ENCODE measurements at regions not wholly inside any gene's neighbourhood (a gene's known extent, or its start where the extent isn't known, plus 50 kb on each side); places are given as distances from the start of the nearest gene placed in this dataset.

DNA sequence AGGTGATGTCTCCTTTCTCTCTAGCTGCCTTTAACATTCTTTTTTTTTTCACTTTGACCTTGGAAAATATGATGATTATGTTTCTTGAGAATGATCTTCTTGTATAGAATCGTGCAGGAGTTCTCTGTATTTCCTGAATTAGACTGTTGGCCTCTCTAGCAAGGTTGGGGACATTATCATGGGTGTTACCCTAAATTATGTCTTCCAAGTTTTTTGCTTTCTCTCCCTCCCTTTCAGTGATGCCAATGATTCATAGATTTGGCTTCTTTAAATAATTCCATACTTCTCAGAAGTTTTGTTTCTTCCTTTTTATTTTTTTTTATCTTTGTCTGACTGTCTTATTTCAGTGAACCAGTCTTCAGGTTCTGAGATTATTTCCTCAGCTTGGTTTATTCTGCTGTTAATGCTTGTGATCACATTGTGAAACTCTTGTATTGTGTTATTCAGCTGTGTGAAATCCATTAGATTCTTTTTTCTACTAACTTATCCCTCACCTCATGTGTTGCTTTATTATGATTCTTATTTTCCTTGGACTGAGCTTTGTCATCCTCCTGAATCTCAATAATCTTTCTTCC, 268.4 kb upstream of the NRIP1 start:
- DNase-seq = no peak

DNA sequence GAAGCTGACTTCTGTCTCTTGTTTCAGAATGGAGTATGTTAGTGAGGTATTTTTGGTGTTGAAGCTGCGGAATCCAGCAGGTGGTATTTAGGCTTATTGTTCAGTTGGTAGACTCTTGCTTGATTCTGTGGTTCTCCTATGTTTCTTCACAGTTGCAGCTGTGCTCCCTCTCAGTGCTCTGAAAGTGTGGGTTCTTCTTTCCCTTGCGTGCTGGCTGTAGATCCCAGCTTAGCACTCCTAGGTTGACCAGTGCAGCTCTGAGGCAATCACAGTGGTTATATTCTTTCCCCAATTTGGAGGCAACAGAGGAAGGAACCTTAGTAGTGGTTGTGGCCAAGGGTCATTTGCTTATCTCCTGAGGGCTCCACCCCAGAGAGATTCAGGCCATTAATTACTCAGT, 269.2 kb upstream of the NRIP1 start:
- DNase-seq (no peak), ATAC-seq (no peak)
- intact Hi-C loops (cut with micrococcal nuclease) = no loop called here

More for the DNA sequence above, 268.4 kb upstream of the NRIP1 start:
- no peak for ATAC-seq
- intact Hi-C loops (cut with micrococcal nuclease) = no loop called here

DNA sequence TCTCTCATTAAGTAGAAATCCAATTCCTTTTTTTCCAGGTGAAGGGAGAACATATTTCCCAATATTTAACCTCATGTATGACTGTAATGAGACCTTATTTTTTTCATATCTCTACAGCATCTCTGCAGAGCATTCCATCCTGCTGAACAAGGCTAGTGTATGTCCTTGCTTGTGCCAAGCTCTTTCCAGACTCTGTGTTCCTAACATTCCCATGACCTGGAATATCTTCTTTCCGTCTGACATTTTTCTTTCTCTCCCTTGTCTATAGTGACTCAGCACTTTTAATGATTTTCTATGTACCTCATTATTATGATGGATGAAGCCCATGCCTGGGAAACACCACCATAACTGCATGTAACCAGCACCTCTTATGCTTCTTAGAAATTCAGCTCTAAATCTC, 278.3 kb upstream of the NRIP1 start:
- ATAC-seq (no peak), DNase-seq (no peak)
- intact Hi-C loops (cut with micrococcal nuclease) = no loop called here

DNA sequence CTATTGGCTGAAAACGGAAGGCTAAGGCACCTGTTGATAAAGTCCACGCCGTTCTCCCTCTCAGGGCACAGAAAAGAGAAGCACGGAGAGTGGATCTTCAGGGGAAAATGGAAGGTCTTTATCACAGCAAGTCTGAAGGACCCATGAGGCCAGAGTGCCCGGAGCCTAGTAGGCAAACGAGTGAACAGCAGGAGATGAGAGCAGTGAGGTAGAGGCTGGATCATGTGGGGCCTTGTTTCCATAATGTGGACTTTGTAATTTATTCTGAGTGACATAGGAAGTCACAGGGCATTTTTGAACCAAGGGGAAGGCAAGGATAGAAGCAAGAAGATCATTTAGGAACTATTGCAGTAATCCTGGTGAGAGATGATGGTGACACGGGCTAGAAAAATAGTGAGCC, 287.2 kb upstream of the NRIP1 start:
- ATAC-seq (no peak), DNase-seq (no peak)
- intact Hi-C loops (cut with micrococcal nuclease) = no loop called here

DNA sequence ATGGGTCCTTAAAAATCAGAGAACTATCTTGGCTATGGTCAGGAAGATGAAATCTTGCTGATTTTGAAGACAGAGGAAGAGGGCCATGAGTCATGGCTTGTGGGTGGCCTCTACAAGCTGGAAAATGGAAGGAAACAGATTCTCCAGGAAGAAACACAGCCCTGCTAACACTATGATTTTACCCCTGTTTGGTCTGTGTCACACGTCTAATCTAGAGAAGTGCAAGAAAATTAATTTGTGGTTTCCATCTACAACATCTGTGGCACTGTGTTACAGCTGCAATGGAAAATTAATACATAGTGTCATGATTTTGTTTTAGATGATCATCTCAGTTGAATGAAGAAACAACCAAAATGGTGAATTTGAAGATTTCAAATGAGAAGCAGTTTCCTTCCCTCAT, 288.7 kb upstream of the NRIP1 start:
- intact Hi-C loops (cut with micrococcal nuclease) = no loop called here
- DNase-seq = no peak
- ATAC-seq = no peak

DNA sequence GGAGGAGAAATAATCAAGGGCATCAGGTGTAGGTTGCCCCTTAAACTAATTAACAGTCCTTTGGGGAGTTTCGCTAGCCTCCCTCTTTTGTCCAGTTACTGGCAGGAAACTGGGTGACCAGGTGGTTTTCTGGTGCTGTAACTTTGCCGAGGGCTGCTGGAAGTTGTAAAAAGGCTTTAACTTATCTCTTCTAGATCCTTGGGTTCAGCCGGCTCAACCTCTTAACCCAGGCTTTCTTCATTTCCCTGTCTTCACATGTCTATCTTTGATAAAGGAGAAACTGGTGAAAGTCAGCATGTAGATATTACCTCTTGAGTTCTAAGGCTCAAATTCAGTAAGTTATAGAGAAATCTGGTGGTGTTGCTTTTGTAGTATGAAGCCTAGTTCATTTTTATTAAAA, 289.7 kb upstream of the NRIP1 start:
- intact Hi-C loops (cut with micrococcal nuclease) = no loop called here
- ATAC-seq = no peak
- DNase-seq = no peak

DNA sequence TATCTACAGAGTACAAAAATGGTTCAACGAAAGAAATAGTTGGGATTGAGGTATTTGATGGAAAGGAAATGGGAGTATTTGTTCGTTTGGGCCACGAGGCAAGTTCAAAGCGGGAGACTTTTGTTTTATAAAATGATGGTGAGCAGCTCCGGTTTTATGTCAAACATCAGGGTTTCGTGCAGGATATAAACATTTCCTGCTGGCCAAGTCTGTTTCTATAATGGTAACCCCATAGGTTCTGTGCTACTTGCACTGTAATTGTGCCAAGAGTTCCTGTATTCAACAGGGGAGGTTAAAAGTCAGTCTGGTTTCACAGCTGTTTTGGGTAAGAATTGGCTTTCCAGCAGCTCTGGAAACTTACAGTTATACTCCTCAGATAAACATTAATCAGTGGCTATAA, 290.3 kb upstream of the NRIP1 start:
- no peak for DNase-seq
- ATAC-seq = no peak
- intact Hi-C loops (cut with micrococcal nuclease) = no loop called here

DNA sequence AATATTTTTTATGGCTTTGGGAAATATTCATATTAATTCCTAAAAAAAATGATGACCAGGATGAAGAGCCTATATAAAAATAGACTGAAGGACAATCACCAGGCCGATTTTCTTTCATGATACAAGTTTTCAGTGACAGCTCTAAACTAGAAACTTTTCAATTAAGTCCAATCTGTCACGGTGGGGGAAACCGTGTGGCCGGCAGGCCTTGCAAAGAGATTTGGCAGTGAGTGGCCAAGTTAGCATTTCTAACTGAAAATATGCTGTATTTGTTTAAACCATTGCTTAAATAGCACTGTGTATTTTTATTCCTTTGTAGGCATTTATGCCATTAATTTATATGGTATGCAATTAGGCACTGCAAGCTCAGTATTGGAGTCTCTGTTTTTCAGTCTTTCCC, 294.5 kb upstream of the NRIP1 start:
- intact Hi-C loops (cut with micrococcal nuclease) = no loop called here

DNA sequence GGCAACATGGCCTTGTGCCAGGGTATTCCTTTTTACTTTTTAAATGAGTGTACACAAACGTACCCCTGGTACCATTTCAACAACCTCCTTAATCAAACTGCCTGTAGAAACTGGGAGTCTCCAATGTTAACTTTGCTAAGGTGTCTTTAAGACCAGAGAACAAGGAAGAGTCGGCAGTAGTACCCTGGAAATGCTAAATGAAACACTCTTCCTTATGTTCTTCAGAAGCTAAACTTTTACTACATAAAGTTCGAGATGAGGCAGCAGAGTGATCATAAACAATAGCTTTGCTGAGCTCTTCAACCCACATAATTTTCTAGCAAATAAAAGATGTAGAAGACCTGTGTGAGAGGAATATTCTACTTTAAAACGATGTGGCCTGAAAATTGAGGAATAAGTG, 297.7 kb upstream of the NRIP1 start:
- intact Hi-C loops (cut with micrococcal nuclease) = no loop called here
- DNase-seq (no peak), ATAC-seq (no peak)

More for the DNA sequence above, 294.5 kb upstream of the NRIP1 start:
- no peak for ATAC-seq
- no peak for DNase-seq

DNA sequence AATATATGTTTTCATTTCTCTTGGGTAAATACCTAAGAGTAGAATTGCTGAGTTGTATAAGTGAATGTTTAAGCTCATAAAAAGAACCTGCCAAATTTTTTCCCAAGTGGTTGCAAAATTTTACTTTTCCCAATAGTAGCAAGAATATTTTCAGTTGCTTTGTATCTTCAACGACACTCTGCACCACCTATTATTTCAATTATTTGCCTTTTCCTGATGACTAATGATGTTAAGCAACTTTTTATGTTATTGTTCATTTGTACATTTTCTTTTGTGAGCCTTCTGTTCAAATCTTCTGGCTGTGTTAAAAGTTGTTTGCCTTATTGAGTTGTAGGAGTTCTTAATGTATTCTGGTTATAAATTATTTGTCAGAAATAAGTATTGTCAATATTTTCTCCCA, 299.1 kb upstream of the NRIP1 start:
- intact Hi-C loops (cut with micrococcal nuclease) = no loop called here
- ATAC-seq (no peak), DNase-seq (no peak)

DNA sequence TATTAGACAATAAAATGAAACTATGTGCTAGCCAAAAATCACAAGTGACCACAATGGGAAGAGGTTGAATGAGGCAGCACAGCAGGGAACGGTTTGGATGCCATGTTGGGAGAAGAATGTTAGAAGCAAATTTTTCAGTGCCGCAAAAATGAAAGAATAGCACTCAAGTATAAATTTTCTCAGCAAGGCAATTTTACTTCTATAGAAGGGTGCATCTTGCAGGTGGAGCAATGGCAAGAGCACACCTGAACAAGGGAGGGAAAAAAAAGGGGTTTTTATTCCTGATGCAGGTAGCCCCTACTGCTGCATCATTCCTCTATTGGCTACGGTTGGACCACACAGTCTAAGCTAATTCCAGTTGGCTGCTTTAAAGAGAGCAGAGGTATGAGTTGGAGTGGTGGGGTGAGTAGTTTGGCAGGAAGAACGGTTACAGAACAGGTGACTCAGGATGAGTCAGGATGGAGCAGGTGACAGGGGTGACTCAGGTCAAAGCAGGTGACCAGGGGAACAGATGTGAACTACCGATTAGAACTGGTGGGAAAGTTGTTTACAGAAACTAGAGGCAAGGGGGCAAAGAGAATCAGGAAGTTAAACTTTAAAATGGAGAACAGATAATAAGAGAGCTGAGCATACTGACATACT, 301.1 kb upstream of the NRIP1 start:
- no peak for ATAC-seq
- intact Hi-C loops (cut with micrococcal nuclease) = no loop called here
- DNase-seq = no peak

DNA sequence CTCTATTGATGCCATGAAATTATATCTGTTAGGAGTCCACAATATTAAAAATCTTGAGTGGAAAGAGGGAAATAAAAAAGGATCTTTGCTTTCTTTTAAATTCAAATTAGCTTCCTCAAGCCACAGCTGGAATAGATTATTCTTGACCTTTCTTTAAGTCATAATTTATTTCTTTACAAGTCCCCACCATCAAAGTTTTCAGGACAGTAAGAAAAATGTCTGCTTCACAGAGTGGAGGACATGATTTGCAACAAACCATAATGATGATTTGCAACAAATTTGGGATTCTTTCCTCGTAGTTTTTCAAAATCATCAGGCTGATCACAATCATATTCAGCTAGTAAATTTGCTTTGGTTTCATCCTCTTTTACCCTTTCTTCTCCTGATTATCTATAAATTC, 301.8 kb upstream of the NRIP1 start:
- ATAC-seq = no peak
- DNase-seq = no peak
- intact Hi-C loops (cut with micrococcal nuclease) = no loop called here

DNA sequence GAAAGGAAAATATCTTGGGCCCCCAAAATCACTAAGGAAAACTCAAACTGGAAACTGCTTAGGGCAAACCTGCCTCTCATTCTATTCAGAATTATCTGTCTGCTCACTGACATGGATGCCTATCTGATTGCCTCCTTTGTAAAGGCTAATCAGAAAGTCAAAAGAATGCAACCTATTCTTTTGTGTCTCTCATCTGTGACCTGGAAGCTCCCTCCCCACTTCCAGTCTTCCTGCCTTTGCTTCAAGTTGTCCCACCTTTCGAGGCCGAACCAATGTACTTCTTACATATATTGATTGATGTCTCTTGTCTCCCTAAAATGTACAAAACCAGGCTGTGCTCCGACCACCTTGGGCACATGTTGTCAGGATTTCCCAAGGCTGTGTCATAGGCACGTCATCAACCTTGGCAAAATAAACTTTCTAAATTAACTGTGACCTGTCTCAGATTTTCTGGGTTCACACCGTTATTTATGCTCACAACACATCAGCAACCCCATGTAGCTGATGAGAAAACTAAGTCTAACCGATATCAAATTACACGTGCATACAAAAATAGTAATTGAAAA, 302.3 kb upstream of the NRIP1 start:
- DNase-seq = no peak
- intact Hi-C loops (cut with micrococcal nuclease) = no loop called here

DNA sequence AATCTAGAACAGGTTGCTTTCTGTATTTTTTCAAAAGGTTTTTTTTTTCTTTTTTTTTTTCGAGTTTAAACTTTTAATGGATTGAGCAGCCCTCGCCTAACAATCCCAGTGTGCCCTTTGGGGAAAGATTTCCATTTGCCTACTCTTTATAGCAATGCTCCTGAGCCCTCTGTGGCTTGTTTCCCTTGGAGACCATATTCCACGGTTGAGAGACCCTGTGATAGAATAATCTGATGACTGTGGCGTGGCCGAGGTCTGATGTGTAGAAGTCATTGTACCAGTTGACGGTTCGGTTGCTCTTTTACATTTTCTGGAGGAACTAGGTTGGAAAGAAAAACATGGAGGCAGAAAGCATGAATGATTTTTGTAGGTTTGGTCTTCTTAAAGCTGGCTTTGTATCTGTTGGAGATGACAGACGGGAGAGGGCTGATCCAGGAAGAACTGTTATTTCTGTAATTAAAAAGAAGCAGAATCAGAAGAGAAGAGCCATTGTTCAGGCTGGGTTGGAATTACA, 305.7 kb upstream of the NRIP1 start:
- intact Hi-C loops (cut with micrococcal nuclease) = no loop called here
- no peak for ATAC-seq
- no peak for DNase-seq

More for the DNA sequence above, 302.3 kb upstream of the NRIP1 start:
- no peak for ATAC-seq

DNA sequence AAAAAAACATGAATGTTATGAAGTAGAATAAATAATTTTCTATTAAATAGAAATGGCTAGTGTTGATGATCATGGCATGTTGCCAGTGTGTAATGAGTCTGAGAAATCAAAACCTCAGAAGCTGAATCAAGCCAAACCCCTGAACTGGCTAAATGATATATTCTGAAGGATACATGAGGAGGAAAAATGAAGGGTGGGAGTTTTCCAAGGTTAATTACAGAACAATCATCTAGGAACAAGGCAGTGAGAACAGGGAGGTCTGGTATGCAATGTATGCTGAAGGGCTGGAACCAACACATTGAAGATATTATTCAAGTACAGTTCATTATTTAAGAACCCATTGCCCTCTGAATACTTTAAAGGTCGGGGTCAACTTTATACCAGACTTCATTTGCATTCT, 309.1 kb upstream of the NRIP1 start:
- ATAC-seq = no peak
- intact Hi-C loops (cut with micrococcal nuclease) = no loop called here
- DNase-seq = no peak

DNA sequence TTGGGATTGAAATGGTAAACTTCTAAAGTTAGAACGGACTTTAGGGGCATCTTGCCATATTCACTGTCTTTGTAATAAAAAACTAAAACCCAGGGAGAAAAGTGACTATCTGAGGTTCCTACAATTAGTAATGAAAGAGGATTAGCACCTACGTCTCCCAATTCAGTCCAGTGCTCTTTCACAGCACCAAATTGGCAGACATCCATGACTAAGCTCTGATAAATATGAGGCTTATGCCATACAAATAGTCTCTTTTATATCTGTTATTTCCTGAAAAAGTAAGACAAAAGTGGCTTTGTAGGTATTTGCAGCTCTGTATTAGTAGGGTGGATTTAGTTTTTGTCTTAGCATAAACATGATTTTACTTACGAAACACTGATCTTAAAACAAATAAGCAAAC, 315.0 kb upstream of the NRIP1 start:
- ATAC-seq (no peak), DNase-seq (no peak)
- intact Hi-C loops (cut with micrococcal nuclease) = no loop called here

DNA sequence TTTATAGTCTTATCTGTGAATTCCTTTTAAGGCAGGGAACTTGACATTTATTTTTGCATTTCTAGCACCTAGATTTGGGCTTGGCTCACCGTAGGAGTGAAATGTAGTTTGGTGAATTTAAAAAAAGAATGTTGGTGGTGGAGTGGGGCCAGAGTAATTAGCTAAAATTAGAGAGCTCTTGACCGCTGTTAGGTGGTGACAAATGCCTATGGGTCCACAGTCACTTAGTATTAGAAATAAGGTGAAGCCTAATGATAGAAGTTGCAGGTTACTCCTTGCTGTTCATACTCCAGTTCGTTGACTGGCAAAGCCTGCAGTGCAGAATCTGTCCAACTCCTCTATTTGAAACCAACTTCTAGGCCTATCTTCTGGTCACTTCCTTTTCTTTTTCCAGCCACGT, 318.8 kb upstream of the NRIP1 start:
- no peak for DNase-seq
- intact Hi-C loops (cut with micrococcal nuclease) = no loop called here
- peak; percentile 80 for ATAC-seq

DNA sequence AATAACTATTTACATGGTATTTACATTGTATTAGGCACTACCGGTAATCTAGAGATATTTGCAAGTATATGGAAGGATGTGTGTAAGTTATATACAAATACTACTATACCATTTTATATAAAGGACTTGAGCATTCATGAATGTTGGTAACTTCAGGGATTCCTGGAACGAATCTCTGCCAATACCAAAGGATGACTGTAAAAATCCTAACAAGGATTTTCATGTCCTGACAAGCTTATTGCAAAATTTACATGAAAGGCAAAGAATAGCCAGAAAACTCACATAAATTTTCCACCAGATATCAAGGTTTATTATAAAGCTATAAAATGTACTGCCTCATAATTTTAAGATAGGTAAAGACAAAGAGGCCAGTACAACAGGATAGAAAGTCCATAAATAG, 325.2 kb upstream of the NRIP1 start:
- intact Hi-C loops (cut with micrococcal nuclease) = no loop called here
- ATAC-seq (no peak), DNase-seq (no peak)

DNA sequence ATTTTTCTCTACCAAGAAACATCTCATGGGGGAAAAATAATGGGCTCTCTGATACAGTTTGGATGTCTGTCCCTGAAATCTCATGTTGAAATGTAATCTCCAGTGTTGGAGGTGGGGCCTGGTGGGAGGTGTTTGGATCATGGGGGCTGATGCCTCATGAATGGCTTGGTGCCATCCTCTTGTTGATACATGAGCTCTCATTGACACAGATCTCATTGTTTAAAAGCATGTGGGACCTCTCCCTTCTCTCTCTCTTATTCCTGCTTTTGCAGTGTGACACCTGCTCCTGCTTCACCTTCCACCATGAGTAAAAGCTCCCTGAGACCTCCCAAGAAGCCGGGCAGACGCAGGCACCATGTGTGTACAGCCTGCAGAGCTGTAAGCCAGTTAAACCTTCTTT, 332.5 kb upstream of the NRIP1 start:
- intact Hi-C loops (cut with micrococcal nuclease) = no loop called here
- ATAC-seq (no peak), DNase-seq (no peak)

DNA sequence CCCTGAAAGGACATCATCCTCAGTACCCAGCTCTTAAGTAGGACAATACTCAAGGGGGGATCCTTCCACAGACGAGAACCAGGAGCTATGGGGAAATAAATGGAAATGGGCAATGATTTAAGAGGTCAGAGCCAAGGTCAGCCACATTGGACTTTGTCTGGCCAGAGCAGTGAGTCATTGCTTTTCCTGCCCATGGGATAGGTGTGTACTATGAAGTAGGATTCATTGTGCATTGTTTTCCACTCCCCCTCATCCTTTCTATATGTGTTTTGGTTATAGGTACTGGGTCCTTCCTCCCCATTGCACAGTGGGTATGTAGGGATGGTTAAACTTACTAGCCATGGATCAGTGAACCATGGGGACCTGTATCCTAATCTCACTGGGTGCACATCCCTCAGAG, 328.9 kb upstream of the USP25 start:
- no peak for DNase-seq
- intact Hi-C loops (cut with micrococcal nuclease) = no loop called here
- no peak for ATAC-seq

DNA sequence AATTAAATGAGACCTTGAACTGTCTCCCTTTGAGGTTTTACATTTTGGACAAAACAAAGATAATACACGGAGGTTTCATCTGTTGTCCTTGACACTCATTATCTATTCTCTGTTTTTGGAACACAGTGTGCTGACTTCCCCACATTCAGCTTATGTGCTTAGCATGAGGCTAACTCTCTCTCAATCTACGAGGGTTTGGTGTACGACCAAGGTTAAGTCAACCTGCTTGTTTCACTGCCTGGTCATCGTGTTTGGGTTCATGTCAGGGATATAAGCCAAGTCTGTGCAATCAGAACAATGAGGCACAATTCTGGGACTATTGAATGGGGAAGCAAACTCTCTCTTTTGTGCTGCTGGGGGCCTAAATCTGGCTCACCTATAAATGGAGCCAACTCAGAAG, 328.5 kb upstream of the USP25 start:
- intact Hi-C loops (cut with micrococcal nuclease) = no loop called here

More for the DNA sequence above, 328.5 kb upstream of the USP25 start:
- ATAC-seq = no peak
- DNase-seq = no peak

Measured in left ventricle myocardium superior (tissue), 1 donor.